Heart left ventricle (tissue), 16 donors: ENCODE measurements at regions not wholly inside any gene's neighbourhood (a gene's known extent, or its start where the extent isn't known, plus 50 kb on each side); places are given as distances from the start of the nearest gene placed in this dataset.

Experiments
- ATAC-seq, 4 donors: fragments of 200-7000 bp; cut with Tn5 transposase; one replicate each; pipeline ENCODE4 v1.9.1; 2020 to 2022; ENCODE audit warnings: moderate library complexity in 4 of 4, mild to moderate bottlenecking in 3 of 4, moderate number of reproducible peaks in 1 of 4
- DNase-seq, 5 donors: peaks; one replicate each; pipeline ENCODE4 v3.0.0-alpha.2; 2020
- H3K27ac ChIP-seq, 12 donors: fragments of 200-600 bp; sonication (generic) in 4 of 12; one replicate each; pipeline versions ENCODE4 v1.5.0 to v1.8.0; 2016 to 2022; ENCODE audit warnings: mild to moderate bottlenecking in 2 of 12
- H3K27me3 ChIP-seq, 9 donors: fragments of 200-600 bp; sonication (generic) in 2 of 9; one replicate each; pipeline versions ENCODE4 v1.5.1 to v1.8.0; 2016 to 2022; ENCODE audit warnings: mild to moderate bottlenecking in 3 of 9
- H3K36me3 ChIP-seq, 9 donors: fragments of 200-600 bp; sonication (generic) in 2 of 9; one replicate each; pipeline versions ENCODE4 v1.5.0 to v1.8.0; 2018 to 2022; ENCODE audit warnings: mild to moderate bottlenecking in 2 of 9
- H3K4me1 ChIP-seq, 12 donors: fragments of 200-600 bp; sonication (generic) in 4 of 12; one replicate each; pipeline versions ENCODE4 v1.5.0 to v1.8.0; 2016 to 2022; ENCODE audit warnings: mild to moderate bottlenecking in 3 of 12
- H3K4me3 ChIP-seq, 12 donors: fragments of 200-600 bp; sonication (generic) in 4 of 12; one replicate each; pipeline versions ENCODE4 v1.5.0 to v1.8.0; 2017 to 2022; ENCODE audit warnings: mild to moderate bottlenecking in 9 of 12, moderate library complexity in 4 of 12
- H3K9me3 ChIP-seq, 12 donors: fragments of 200-600 bp; sonication (generic) in 4 of 12; one replicate each; pipeline versions ENCODE4 v1.5.0 to v1.8.0; 2016 to 2022; ENCODE audit warnings: mild to moderate bottlenecking in 1 of 12
- POLR2A ChIP-seq, 2 donors: fragments of 450-650 bp; IDR thresholded peaks; one replicate each; pipeline ENCODE4 v1.6.1; 2017; ENCODE audit warnings: antibody characterized with exemption in 2 of 2, mild to moderate bottlenecking in 2 of 2, moderate library complexity in 2 of 2
- WGBS, 4 donors: extraction: QIAGEN DNeasy Blood & Tissue Kit in 2 of 4; methylation state at CpG; one replicate each; pipeline versions ENCODE4 v1.1.5 to v1.1.7; 2013 to 2018; 5-methylcytosine and 5-hydroxymethylcytosine counted together
- intact Hi-C, 10 donors: fragments of 100-400 bp; cut with DNase I; formaldehyde crosslinking; loops; one replicate each; pipeline versions ENCODE4 v1.11.1 to v1.14.2; 2022
- TF ChIP-seq, protein P1 (sequence below), 12 donors: fragments of 200-600 bp; sonication (generic) in 4 of 12; IDR thresholded peaks; one replicate each; pipeline versions ENCODE4 v1.5.0 to v1.8.0; 2018 to 2022; ENCODE audit warnings: antibody characterized with exemption in 12 of 12, mild to moderate bottlenecking in 5 of 12
- donor health status: ischemic (EF 13 %, LVEDD 7.1; RV severe dilation, severe dysfunction).
- donor health status: healthy with polysubstance abuse.
- donor health status: DM: no; HTN: yes; CAD: no.
- donor health status: DM: no; HTN: no; CAD: no.
- donor health status: ischemic (EF 25% LVEDD 6.9; RV normal size, moderate dysfunction).
- donor health status: ischemic (EF 25% LVEDD 5.7; RV mildly dilated, moderate dysfunction).
- donor health status: healthy.
- donor health status: DM: yes; HTN: yes; CAD: no.
- donor health status: ischemic (EF 35%, LVEDD 5.7; RV mildly dilated, moderate dysfunction).
- donor health status: nonischemic (EF 11% LVEDD 7.7; RV severe dilation, severe dysfunction).
- donor health status: DM: yes; HTN: yes; CAD: no.
- donor health status: PGD.
- donor health status: ischemic (EF 29% LVEDD 5.4; RV normal size, mild dysfunction).
- donor health status: nonischemic (EF 23%, LVEDD 6.1; RV moderate dilation, normal function).

DNA sequence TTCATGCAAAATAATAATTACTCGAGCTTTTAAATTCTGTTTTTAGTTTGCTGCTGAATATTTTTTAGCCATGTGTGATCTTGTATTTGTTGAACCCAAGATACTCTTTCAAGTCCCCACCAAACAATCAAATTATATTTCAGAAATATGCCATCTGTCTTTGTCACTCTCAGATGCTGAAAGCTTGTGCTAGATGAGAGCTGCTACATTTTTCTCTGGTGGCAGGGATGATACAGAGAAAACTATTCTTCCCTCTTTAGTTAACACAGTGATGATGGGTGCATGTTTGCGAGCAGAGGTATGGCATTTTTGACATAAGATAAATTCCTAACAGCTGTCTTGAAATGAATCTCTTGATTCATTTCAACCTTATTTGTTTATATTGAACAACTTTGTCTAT is 100.6 kb upstream of the NPHP3 start:
- 49 to 65% (median 54%) methylated on average over 2 of the region's 2 CpGs for WGBS, 4 donors
- ATAC-seq, result no peak
- DNase-seq, result no peak
- H3K9me3 ChIP-seq, result no peaks in the 10 kb centered on the region
- TF ChIP-seq POLR2A (IDR thresholded peaks at IDR 0.05), result no peak
- TF ChIP-seq, protein P1, sequence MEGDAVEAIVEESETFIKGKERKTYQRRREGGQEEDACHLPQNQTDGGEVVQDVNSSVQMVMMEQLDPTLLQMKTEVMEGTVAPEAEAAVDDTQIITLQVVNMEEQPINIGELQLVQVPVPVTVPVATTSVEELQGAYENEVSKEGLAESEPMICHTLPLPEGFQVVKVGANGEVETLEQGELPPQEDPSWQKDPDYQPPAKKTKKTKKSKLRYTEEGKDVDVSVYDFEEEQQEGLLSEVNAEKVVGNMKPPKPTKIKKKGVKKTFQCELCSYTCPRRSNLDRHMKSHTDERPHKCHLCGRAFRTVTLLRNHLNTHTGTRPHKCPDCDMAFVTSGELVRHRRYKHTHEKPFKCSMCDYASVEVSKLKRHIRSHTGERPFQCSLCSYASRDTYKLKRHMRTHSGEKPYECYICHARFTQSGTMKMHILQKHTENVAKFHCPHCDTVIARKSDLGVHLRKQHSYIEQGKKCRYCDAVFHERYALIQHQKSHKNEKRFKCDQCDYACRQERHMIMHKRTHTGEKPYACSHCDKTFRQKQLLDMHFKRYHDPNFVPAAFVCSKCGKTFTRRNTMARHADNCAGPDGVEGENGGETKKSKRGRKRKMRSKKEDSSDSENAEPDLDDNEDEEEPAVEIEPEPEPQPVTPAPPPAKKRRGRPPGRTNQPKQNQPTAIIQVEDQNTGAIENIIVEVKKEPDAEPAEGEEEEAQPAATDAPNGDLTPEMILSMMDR (IDR thresholded peaks at IDR 0.05), result no peak
- H3K36me3 ChIP-seq, result no peaks in the 10 kb centered on the region
- no peak overlapping the region for H3K4me3 ChIP-seq
- intact Hi-C loops, result no loop called here
- H3K27ac ChIP-seq, result no peak overlapping the region
- no peaks in the 10 kb centered on the region for H3K27me3 ChIP-seq
- H3K4me1 ChIP-seq, result no peaks in the 10 kb centered on the region

- Histone ChIP-seq H3K4me1 (no peaks in the 10 kb centered on the region), H3K36me3 (no peaks in the 10 kb centered on the region), H3K27me3 (no peaks in the 10 kb centered on the region), H3K9me3 (no peaks in the 10 kb centered on the region), H3K27ac (no peak overlapping the region), H3K4me3 (no peak overlapping the region)
- DNase-seq (no peak), ATAC-seq (no peak)
- 63 to 85% (median 68%) methylated on average over 1 of the region's 1 CpG for WGBS, 4 donors
- TF ChIP-seq, protein P1 (IDR thresholded peaks at IDR 0.05), result no peak
- TF ChIP-seq POLR2A (IDR thresholded peaks at IDR 0.05), result no peak
- intact Hi-C loops, result no loop called here
These were observed 100.1 kb upstream of the NPHP3 start for GRCh38 chr3:132822266-132822665.

GRCh38 chr3:132821314-132821713 is 99.1 kb upstream of the NPHP3 start:
- intact Hi-C loops, result no loop called here
- Histone ChIP-seq H3K27ac (no peak overlapping the region), H3K27me3 (no peaks in the 10 kb centered on the region), H3K4me1 (no peaks in the 10 kb centered on the region), H3K9me3 (no peaks in the 10 kb centered on the region), H3K36me3 (no peaks in the 10 kb centered on the region), H3K4me3 (no peak overlapping the region)
- WGBS, 4 donors, result 71 to 91% (median 82%) methylated on average over 2 of the region's 2 CpGs
- DNase-seq (no peak), ATAC-seq (no peak)
- no peak for TF ChIP-seq POLR2A (IDR thresholded peaks at IDR 0.05)
- TF ChIP-seq, protein P1 (IDR thresholded peaks at IDR 0.05), result no peak

DNA sequence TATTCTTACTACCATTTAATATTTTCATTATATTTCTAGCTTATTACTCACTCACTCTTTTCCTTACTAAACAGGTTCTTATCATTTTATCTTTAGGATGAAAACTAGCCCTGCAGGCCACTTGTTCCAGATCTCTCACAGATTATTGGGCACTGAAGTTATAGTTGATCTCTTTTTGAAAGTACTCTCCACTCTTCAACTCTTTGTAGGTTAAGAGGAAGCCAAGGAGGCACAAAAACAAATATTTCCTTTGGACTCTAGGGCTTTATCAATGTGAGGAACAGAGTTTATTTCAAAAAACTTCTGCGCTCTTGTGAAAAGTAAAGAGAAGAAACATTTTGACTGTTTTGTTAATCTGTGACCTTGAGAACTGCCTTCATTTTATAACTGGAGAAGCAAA is 96.0 kb upstream of the NPHP3 start:
- WGBS, 4 donors, result 85 to 94% (median 90%) methylated on average over 1 of the region's 1 CpG
- TF ChIP-seq POLR2A (IDR thresholded peaks at IDR 0.05), result no peak
- TF ChIP-seq, protein P1 (IDR thresholded peaks at IDR 0.05), result no peak
- H3K4me3 ChIP-seq, result no peak overlapping the region
- H3K27ac ChIP-seq, result no peak overlapping the region
- intact Hi-C loops, result no loop called here
- DNase-seq, result no peak
- H3K27me3 ChIP-seq, result no peaks in the 10 kb centered on the region
- no peak for ATAC-seq
- H3K4me1 ChIP-seq, result no peaks in the 10 kb centered on the region
- no peaks in the 10 kb centered on the region for H3K9me3 ChIP-seq
- no peaks in the 10 kb centered on the region for H3K36me3 ChIP-seq
